GM21717 (cell line): ENCODE measurements at regions not wholly inside any gene's neighbourhood (a gene's known extent, or its start where the extent isn't known, plus 50 kb on each side); places are given as distances from the start of the nearest gene placed in this dataset.
"Not testable (repeated sequence)": the region's sequence is repeated elsewhere in the genome, so short reads cannot be mapped to it uniquely, and the experiment has no call there.

Experiments used
- ATAC-seq: cut with Tn5 transposase; IDR thresholded peaks from one replicate; pipeline ENCODE4 v1.9.1; 2021; ENCODE audit warnings: mild to moderate bottlenecking, moderate library complexity; ENCODE audit not compliant: unreplicated experiment

GRCh38 chr5:52255308-52255707 is 532.4 kb upstream of the ITGA1 start:
- no peak for ATAC-seq

- no peak for ATAC-seq
These were observed 524.9 kb upstream of the ITGA1 start for GRCh38 chr5:52262844-52263243.

GRCh38 chr5:52269401-52269800 is 518.3 kb upstream of the ITGA1 start:
- no peak for ATAC-seq

- ATAC-seq: no peak
These were observed 517.9 kb upstream of the ITGA1 start for GRCh38 chr5:52269859-52270258.

- no peak for ATAC-seq
These were observed 512.1 kb upstream of the ITGA1 start for GRCh38 chr5:52275639-52276038.

GRCh38 chr5:52277101-52277500 is 510.6 kb upstream of the ITGA1 start:
- no peak for ATAC-seq

- ATAC-seq: no peak
These were observed 505.1 kb upstream of the ITGA1 start for GRCh38 chr5:52282647-52283046.

- ATAC-seq: no peak
These were observed 504.5 kb upstream of the ITGA1 start for GRCh38 chr5:52283221-52283620.

GRCh38 chr5:52300703-52301372 is 486.9 kb upstream of the ITGA1 start:
- no peak for ATAC-seq

- ATAC-seq: not testable (repeated sequence)
These were observed 482.9 kb upstream of the ITGA1 start for GRCh38 chr5:52304816-52305215.

GRCh38 chr5:52328220-52328806 is 459.4 kb upstream of the ITGA1 start:
- no peak for ATAC-seq

- ATAC-seq: no peak
These were observed 456.0 kb upstream of the ITGA1 start for GRCh38 chr5:52331725-52332124.

- no peak for ATAC-seq
These were observed 453.3 kb upstream of the ITGA1 start for GRCh38 chr5:52334367-52334766.

GRCh38 chr5:52339285-52339684 is 448.4 kb upstream of the ITGA1 start:
- ATAC-seq: no peak

GRCh38 chr5:52342361-52342760 is 445.4 kb upstream of the ITGA1 start:
- no peak for ATAC-seq

GRCh38 chr5:52356311-52356918 is 431.3 kb upstream of the ITGA1 start:
- no peak for ATAC-seq

GRCh38 chr5:52359261-52359660 is 428.5 kb upstream of the ITGA1 start:
- ATAC-seq: no peak

- no peak for ATAC-seq
These were observed 426.7 kb upstream of the ITGA1 start for GRCh38 chr5:52360985-52361384.

GRCh38 chr5:52374286-52374685 is 413.4 kb upstream of the ITGA1 start:
- no peak for ATAC-seq

- ATAC-seq: no peak
These were observed 411.7 kb upstream of the ITGA1 start for GRCh38 chr5:52375969-52376368.

- ATAC-seq: no peak
These were observed 411.1 kb upstream of the ITGA1 start for GRCh38 chr5:52376592-52376991.

GRCh38 chr5:52378237-52378636 is 409.5 kb upstream of the ITGA1 start:
- ATAC-seq: no peak
